CD4-positive, alpha-beta T cell treated with Interleukin-21 for 1 hour (primary cell): ENCODE measurements at regions not wholly inside any gene's neighbourhood (a gene's known extent, or its start where the extent isn't known, plus 50 kb on each side); places are given as distances from the start of the nearest gene placed in this dataset.

Experiments
- DNase-seq: peaks from one replicate; pipeline ENCODE4 v3.0.0-alpha.2; 2020

- no peak for DNase-seq
These were observed 664.3 kb upstream of the TENM3 start for GRCh38 chr4:181578911-181579310.

DNA sequence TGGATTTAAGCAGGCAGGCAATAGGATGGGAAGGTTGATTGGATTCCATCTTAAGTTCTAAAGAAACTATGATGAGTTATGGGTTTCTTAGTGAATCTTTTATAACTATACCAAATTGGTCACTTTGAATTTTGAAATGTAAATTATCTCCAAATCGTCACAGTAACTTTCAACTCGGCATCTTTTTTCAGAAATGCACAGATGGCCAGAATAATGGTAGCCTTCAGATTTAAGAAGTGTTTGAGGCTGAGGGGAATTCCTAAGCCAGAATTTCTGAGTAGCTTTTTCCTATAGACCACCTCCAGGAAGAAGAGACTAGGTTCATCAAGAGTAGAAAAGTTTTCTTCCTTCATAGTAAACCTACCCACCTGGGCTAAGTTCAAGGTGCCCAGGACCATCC lies 663.7 kb upstream of the TENM3 start:
- no peak for DNase-seq

DNA sequence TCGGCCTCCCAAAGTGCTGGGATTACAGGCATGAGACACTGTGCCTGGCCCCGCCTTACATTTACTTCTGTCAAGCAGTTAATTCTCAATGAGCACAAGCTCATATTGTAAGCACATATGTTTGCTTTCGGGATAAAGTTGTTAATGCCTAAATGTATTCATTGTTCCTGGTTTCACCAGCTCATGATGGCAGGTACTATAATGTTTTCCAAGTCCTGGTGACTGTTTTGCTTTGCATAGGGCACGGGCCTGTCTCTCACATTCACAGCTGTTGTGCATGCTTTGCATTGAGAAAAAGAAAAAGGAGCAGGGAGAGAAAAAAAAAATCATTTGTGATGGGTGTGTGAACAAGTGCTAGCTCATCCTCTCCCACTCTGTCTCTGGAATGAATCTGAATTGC lies 661.2 kb upstream of the TENM3 start:
- DNase-seq: no peak

DNA sequence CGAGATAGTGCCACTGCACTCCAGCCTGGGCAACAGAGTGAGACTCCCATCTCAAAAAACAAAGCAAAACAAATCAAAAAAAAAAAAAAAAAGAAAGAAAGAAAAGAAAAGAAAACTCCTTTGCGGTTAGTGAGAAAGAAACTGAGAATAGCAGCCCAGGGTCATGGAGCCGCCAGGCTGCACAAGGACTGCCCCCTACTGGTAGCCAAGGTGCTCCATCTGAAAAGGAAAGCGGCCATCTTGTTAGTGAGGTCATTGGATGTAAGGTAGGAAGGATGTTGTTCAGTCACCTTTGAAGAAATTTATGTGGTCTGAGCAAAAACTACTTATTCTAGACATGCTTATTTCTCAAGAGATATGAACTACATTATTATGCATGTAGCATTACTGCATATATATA lies 660.6 kb upstream of the TENM3 start:
- no peak for DNase-seq

GRCh38 chr4:181588733-181589302 lies 654.4 kb upstream of the TENM3 start:
- DNase-seq: no peak

GRCh38 chr4:181592221-181592745 lies 650.9 kb upstream of the TENM3 start:
- no peak for DNase-seq

DNA sequence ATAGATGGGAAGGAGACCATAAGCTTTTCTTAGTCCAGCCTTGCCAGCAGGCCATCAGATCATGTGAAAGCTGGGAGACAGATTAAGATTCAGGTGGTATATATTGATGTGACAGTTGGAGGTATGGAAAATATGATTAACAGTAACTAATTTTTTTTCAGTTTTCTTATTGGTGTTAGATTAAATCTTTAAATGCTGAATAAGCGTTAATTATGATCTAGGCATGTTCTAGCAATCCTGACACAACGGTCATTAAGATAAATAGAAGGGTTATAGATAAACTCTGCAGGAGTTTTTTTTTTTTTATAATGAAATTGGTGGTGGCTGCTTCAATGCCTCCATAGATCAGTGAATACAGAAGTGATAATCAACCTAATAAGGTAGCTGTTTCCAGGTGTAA lies 649.5 kb upstream of the TENM3 start:
- no peak for DNase-seq

DNA sequence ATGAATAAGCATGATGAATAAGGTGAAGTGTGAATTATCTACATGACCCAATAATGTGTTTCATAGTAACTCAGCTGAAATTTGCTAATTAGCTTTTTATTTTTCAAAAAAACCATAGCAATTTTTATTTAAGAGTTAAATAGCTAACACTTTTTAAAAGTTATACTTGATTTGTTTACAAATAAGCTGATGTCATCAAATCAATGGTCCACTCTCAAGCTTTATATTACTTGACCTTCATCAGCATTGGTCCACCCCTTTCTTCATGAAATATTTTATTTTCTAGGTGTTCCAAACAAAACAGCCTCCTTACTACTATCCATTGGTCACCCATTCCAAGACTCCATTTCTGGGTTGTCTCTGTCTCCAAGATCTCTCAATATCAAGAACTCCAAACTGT lies 649.0 kb upstream of the TENM3 start:
- no peak for DNase-seq

DNA sequence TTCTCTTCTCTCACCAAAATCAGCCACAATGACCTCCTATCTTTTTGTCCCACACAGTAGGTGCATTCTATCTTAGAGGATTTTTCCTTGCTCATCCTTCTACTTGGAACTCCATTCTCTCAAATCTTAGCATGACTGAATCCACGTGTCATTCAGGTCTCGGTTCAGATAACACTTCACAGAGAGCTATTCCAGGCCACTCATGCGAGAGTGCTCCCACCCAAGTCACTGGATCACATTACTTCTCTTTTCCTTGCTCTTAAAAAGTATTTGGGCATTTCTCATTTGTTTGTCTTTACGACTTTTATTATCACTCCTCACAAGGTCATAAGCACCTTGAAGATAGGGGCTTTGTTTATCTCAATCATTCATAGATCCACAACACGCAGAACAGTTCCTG lies 647.5 kb upstream of the TENM3 start:
- no peak for DNase-seq

GRCh38 chr4:181597766-181598165 lies 645.4 kb upstream of the TENM3 start:
- no peak for DNase-seq

- DNase-seq: no peak
These were observed 644.1 kb upstream of the TENM3 start for GRCh38 chr4:181599134-181599533.

DNA sequence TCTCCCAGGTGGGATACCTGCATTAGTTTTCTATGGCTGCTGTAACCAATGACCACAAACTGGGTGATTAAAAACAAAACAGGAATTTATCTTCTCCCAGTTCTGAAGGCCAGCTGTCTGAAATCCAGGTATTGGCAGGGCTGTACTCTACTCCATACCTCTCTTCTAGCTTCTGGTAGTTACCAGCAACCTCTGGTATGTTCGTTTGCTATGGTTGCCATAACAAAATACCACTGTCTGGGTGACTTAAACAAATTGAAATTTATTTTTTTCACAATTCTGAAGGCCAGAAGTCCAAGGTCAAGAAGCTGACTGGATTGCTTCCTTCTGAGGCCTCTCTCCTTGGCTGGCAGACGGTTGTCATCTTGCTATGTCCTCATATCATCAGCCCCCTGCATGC lies 642.1 kb upstream of the TENM3 start:
- no peak for DNase-seq

- no peak for DNase-seq
These were observed 638.7 kb upstream of the TENM3 start for GRCh38 chr4:181604546-181604945.

GRCh38 chr4:181606300-181606699 lies 636.9 kb upstream of the TENM3 start:
- DNase-seq: no peak

- no peak for DNase-seq
These were observed 635.0 kb upstream of the TENM3 start for GRCh38 chr4:181608181-181608580.

- no peak for DNase-seq
These were observed 632.0 kb upstream of the TENM3 start for GRCh38 chr4:181611033-181611711.

GRCh38 chr4:181611946-181612600 lies 631.1 kb upstream of the TENM3 start:
- DNase-seq: no peak

GRCh38 chr4:181613200-181613599 lies 630.0 kb upstream of the TENM3 start:
- no peak for DNase-seq

DNA sequence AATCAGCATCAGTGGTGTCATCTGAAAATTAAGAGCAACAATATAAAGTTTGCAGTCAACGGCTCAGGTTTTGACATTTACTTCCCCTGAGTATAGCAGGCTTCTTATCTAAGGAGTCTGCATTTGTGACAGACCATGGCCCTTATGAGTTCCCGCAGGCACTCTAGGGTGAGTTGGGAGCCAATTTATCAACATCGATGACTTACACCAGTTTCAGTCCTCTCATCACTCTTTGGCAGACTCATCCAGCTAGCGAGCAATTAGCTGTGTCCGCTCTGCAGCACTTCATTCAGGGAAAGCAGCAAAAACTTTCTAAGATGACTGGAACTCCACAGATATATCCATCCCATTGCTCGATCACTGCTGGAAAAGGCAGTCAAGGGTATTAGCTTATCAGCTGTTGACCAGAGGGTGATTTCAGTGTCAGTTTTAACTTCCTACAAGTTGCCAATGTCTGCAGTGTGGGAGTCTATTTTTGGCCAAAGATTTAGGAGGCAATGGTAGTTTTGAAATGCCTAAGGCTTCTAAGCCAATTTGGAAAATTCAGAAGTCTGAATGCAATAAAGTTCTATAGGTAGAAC lies 625.1 kb upstream of the TENM3 start:
- DNase-seq: no peak

GRCh38 chr4:181618896-181619295 lies 624.3 kb upstream of the TENM3 start:
- no peak for DNase-seq

DNA sequence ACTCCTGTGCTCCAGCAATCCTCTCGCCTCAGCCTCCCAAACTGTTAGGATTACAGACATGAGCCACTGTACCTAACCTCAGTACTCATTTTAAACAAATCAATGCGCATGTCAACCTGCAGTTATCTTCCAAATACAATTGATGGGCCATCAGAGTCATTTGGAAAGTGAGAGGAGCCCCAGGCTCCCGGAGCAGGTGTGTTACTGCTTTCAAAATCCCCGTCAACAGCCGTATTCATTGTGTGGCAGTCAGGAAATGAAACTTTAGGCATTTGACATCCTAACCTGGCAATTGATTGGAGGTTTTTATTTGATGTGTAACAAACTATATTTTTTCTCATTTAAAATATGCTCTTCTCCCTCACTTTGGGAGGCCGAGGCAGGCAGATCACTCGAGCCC lies 623.6 kb upstream of the TENM3 start:
- DNase-seq: no peak

GRCh38 chr4:181637186-181638105 lies 605.8 kb upstream of the TENM3 start:
- DNase-seq: no peak

DNA sequence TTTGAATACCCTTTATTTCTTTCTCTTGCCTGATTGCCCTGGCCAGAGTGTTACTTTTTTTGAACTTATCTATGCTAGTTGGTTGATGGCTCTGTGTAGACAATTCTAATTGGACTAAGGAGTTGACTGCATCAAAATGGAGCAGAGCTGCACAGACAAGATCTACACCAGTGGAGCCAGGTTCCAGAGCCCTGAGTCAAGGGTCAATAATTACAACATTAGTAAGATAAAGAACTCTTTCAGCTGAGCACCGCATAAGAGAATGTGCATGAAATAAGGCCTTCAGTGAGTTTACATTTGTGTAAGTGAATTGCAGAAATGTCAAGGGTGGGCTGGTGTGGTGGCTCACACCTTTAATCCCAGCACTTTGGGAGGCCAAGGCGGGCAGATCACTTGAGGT lies 599.7 kb upstream of the TENM3 start:
- DNase-seq: no peak
